Stimulated activated naive CD8-positive, alpha-beta T cell treated with anti-CD3 and anti-CD28 coated beads, Interleukin-15, amount 100 ng/mL, for 72 hours (primary cell): ENCODE measurements at regions not wholly inside any gene's neighbourhood (a gene's known extent, or its start where the extent isn't known, plus 50 kb on each side); places are given as distances from the start of the nearest gene placed in this dataset.

Experiments used
- ATAC-seq: fragments of 150-1000 bp; cut with Tn5 transposase; 2 replicates; pipeline ENCODE4 v1.10.0; 2021; ENCODE audit warnings: mild to moderate bottlenecking, moderate library complexity
- DNase-seq, 2 donors: peaks; one replicate each; pipeline ENCODE4 v3.0.0; 2021 to 2022
- H3K27ac Mint-ChIP-seq, 2 donors: one replicate each; pipeline ENCODE4 v1.8.0; 2022; ENCODE audit warnings: mild to moderate bottlenecking in 2 of 2, mixed read lengths in 2 of 2, moderate library complexity in 2 of 2
- H3K27me3 Mint-ChIP-seq: one replicate; pipeline ENCODE4 v1.8.0; 2022; ENCODE audit warnings: mixed read lengths
- H3K4me1 Mint-ChIP-seq: one replicate; pipeline ENCODE4 v1.8.0; 2022; ENCODE audit warnings: mild to moderate bottlenecking, mixed read lengths
- H3K4me3 Mint-ChIP-seq, 2 donors: one replicate each; pipeline ENCODE4 v1.8.0; 2022; ENCODE audit warnings: mild to moderate bottlenecking in 2 of 2, mixed read lengths in 2 of 2, moderate library complexity in 1 of 2
- H3K9me3 Mint-ChIP-seq, 2 donors: one replicate each; pipeline ENCODE4 v1.8.0; 2022; ENCODE audit warnings: mixed read lengths in 2 of 2

DNA sequence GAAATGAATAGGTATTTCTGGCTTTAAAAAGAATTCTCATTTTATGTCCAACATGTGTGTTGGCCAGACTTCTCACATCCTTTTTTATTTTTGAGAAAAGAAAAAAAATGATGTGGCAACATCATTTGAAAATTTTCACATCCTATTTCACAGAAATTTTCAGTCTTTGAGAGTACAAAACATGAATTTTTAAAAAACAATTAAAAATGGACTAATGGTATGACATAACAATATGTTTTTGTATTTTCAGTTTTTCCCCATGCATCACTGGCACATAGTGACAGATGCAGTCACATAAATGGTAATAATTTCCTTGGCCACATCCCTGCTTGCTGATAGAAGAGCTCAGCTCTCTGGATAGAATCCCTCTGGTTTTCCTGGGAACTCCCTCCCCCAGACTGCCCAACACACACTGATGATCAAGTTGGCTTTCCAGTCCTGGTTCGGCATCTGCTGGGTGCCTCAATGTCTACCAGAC is 188.5 kb upstream of the AGR3 start:
- peaks cover 0 to 5% of the 10 kb centered on the region in 2 donors for H3K9me3 Mint-ChIP-seq

DNA sequence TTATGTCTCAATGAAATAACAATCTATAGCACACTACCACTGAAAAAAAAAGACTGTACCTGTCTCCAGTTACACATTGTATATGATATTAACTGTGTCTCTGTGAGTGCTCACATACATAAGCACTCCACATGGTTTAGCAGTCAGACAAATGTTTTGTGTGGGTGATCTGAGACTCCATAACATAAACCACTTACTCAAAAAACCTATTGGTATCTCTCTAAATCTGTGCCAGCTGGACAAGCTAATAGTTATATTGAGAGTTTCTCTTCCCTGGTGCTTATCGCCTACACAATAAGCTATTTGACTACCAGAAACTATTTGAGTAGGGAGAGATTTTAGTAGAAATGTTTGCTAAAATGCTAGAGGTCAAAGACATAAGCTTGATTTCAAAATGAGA is 190.1 kb upstream of the AGR3 start:
- Mint-ChIP-seq H3K4me3 (no peak overlapping the region), H3K4me1 (no peaks in the 10 kb centered on the region), H3K9me3 (peaks cover 0 to 5% of the 10 kb centered on the region in 2 donors), H3K27me3 (no peaks in the 10 kb centered on the region), H3K27ac (no peak overlapping the region)
- ATAC-seq (no peak), DNase-seq (no peak)

More for the DNA sequence above, 188.5 kb upstream of the AGR3 start:
- no peak overlapping the region for H3K27ac Mint-ChIP-seq
- no peak for ATAC-seq
- no peaks in the 10 kb centered on the region for H3K27me3 Mint-ChIP-seq
- DNase-seq = no peak
- H3K4me3 Mint-ChIP-seq = no peak overlapping the region
- no peaks in the 10 kb centered on the region for H3K4me1 Mint-ChIP-seq

DNA sequence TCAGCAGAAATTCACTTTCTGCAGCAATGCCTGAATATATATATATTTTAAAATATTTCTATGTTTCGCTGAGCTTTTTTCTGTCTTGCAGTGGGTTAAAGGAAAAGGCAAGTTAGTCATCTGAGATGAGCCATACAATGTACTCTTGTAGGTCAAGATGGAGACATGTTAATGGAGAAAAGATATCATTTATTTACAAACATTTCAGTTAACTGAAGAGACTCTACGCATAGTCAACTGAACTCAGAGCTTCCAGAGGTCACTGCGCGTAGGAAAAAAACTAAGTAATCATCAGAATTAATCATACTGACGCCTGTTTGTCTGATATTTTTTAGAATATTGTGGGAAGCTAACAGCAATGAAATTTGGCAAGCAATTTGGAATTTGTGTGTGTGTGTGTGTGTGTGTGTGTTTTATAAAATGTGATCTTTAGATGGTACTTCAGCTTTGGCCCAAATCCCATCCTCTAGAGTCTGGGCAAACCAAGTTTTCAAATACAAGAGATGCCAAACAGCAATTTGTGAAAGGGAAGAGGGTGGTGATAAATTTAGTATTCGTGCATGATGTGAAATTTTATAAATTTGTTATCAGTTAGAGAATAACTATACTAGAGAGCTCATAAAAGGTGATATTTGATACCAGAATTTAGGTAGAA is 193.9 kb upstream of the AGR3 start:
- no peak for ATAC-seq
- H3K9me3 Mint-ChIP-seq = peaks cover 0 to 5% of the 10 kb centered on the region in 2 donors
- no peak for DNase-seq
- H3K4me1 Mint-ChIP-seq = no peaks in the 10 kb centered on the region
- H3K4me3 Mint-ChIP-seq = no peak overlapping the region
- H3K27ac Mint-ChIP-seq = no peak overlapping the region
- no peaks in the 10 kb centered on the region for H3K27me3 Mint-ChIP-seq

DNA sequence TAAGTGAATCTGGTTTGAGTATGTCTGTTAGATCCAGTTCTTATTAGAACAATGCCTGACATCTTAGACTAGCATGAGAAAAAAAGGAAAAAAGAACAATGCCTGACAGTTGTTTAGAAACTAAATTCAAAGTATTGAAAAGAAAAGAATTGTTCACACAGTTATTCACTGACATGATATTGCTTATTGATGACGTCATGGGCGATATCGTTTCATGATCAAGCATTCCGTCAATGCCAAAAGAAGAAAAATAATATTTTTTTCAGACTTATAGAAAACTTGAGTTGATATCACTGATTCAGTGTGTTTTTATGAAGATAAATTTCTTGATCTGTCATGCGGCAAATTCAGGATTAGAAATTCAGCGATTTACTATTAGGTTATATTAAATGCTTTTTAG is 196.5 kb upstream of the AGR3 start:
- H3K4me3 Mint-ChIP-seq = no peak overlapping the region

GRCh38 chr7:17083392-17084165 is 201.8 kb upstream of the AGR3 start:
- ATAC-seq (no peak), DNase-seq (no peak)
- H3K9me3 Mint-ChIP-seq = peaks cover 0 to 6% of the 10 kb centered on the region in 2 donors
- no peaks in the 10 kb centered on the region for H3K4me1 Mint-ChIP-seq
- H3K27ac Mint-ChIP-seq = no peak overlapping the region
- peaks cover 6% of the 10 kb centered on the region for H3K27me3 Mint-ChIP-seq
- H3K4me3 Mint-ChIP-seq = no peak overlapping the region

More for the DNA sequence above, 196.5 kb upstream of the AGR3 start:
- Mint-ChIP-seq H3K9me3 (peaks cover 0 to 5% of the 10 kb centered on the region in 2 donors), H3K4me1 (no peaks in the 10 kb centered on the region), H3K27ac (no peak overlapping the region), H3K27me3 (no peaks in the 10 kb centered on the region)
- ATAC-seq = no peak
- DNase-seq = no peak

- H3K9me3 Mint-ChIP-seq = peaks cover 0 to 6% of the 10 kb centered on the region in 2 donors
- H3K27ac Mint-ChIP-seq = no peak overlapping the region
- H3K4me3 Mint-ChIP-seq = no peak overlapping the region
- DNase-seq (no peak), ATAC-seq (no peak)
- H3K4me1 Mint-ChIP-seq = no peaks in the 10 kb centered on the region
- H3K27me3 Mint-ChIP-seq = peaks cover 6% of the 10 kb centered on the region
Observed at GRCh38 chr7:17084166-17084475, 202.3 kb upstream of the AGR3 start.

GRCh38 chr7:17085186-17085585 is 203.4 kb upstream of the AGR3 start:
- no peak for ATAC-seq
- no peaks in the 10 kb centered on the region for H3K4me1 Mint-ChIP-seq
- H3K4me3 Mint-ChIP-seq = no peak overlapping the region
- peaks cover 6% of the 10 kb centered on the region for H3K27me3 Mint-ChIP-seq
- DNase-seq = no peak
- peaks cover 0 to 6% of the 10 kb centered on the region in 2 donors for H3K9me3 Mint-ChIP-seq
- H3K27ac Mint-ChIP-seq = no peak overlapping the region

- H3K27ac Mint-ChIP-seq = no peak overlapping the region
- H3K4me1 Mint-ChIP-seq = no peaks in the 10 kb centered on the region
- ATAC-seq (no peak), DNase-seq (no peak)
- peaks cover 6% of the 10 kb centered on the region for H3K27me3 Mint-ChIP-seq
- peaks cover 0 to 6% of the 10 kb centered on the region in 2 donors for H3K9me3 Mint-ChIP-seq
- no peak overlapping the region for H3K4me3 Mint-ChIP-seq
Observed at GRCh38 chr7:17086403-17086802, 204.6 kb upstream of the AGR3 start.

DNA sequence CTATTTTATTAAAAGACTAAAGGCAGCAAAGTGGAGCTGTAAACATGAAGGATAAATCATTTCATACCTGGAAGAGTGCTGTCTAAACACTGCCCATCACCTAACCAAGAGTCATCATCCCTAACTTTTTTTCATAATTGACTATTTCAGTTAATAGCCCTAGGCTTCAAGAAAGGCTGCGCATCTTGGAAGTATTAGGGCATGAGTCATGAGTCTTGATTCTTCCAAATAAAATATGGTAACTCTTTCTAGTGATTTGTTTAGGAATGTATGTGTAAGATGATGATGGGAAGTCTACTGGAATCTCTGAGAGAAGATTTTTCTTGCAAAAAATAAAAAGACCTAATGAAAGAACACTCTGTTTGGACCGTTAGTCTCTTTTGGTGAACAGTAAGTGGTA is 207.7 kb upstream of the AHR start:
- Mint-ChIP-seq H3K4me1 (no peaks in the 10 kb centered on the region), H3K27ac (no peak overlapping the region), H3K27me3 (no peaks in the 10 kb centered on the region), H3K9me3 (peaks cover 0 to 4% of the 10 kb centered on the region in 2 donors), H3K4me3 (no peak overlapping the region)
- no peak for DNase-seq
- no peak for ATAC-seq

GRCh38 chr7:17093461-17093860 is 205.0 kb upstream of the AHR start:
- no peaks in the 10 kb centered on the region for H3K27me3 Mint-ChIP-seq
- no peaks in the 10 kb centered on the region for H3K9me3 Mint-ChIP-seq
- no peak overlapping the region for H3K27ac Mint-ChIP-seq
- ATAC-seq = no peak
- DNase-seq = no peak
- H3K4me3 Mint-ChIP-seq = no peak overlapping the region
- H3K4me1 Mint-ChIP-seq = peaks cover 13% of the 10 kb centered on the region

GRCh38 chr7:17094963-17095574 is 203.4 kb upstream of the AHR start:
- Mint-ChIP-seq H3K27ac (no peak overlapping the region), H3K4me1 (peaks cover 13% of the 10 kb centered on the region), H3K9me3 (no peaks in the 10 kb centered on the region), H3K4me3 (no peak overlapping the region), H3K27me3 (no peaks in the 10 kb centered on the region)
- ATAC-seq (no peak), DNase-seq (no peak)

GRCh38 chr7:17095931-17096330 is 202.5 kb upstream of the AHR start:
- DNase-seq (no peak), ATAC-seq (no peak)
- Mint-ChIP-seq H3K27me3 (no peaks in the 10 kb centered on the region), H3K9me3 (no peaks in the 10 kb centered on the region), H3K27ac (no peak overlapping the region), H3K4me3 (no peak overlapping the region), H3K4me1 (peaks cover 13% of the 10 kb centered on the region)

DNA sequence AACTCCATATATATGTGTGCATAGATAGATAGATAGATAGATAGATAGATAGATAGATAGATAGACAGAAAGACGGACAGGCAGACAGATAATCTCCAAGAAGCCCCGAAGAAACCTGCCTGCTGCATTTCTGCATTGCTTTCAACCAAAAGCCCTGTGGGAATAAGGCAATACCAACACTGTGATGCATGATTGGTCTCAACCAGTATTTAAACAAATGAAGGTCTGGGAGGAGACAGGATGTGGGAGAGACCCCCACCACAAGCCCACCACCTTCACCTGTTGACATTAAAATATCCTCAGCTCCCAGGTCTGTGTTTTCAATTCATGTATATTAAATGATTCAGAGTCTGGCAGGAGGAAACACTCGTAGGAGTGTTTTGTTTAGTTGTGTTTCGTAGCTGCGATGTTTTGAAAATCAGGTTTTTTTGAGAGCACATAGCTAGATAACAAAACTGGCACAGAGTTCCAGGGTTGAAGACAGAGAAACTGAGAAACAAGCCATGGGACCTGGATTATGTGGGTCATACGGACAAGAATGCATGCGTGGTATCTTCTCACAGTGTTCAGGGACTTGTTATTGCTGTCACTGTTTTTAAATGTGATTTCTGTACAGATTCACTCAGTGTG is 200.7 kb upstream of the AHR start:
- H3K4me1 Mint-ChIP-seq = peaks cover 13% of the 10 kb centered on the region
- DNase-seq = no peak
- H3K27me3 Mint-ChIP-seq = no peaks in the 10 kb centered on the region
- no peaks in the 10 kb centered on the region for H3K9me3 Mint-ChIP-seq
- H3K4me3 Mint-ChIP-seq = no peak overlapping the region
- no peak for ATAC-seq
- peak overlapping the region in 1 of 2 donors; percentile 88 for H3K27ac Mint-ChIP-seq

DNA sequence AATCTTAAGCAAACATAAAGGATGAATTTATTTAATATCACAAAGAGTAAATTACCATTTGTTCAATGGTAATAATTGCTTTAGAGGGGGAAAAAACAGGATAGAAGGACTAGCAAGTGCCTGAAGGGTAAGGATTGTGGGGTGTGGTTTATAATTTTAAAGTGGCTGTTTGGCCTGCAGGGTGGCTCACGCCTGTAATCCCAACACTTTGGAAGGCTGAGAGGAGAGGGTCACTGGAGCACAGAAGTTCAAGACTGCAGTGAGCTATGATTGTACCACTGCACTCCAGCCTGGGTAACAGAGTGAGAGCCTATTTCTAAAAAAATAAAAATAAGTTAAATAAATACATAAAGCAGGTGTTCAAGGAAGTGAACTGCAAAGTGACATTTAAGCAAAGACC is 199.9 kb upstream of the AHR start:
- Mint-ChIP-seq H3K27ac (no peak overlapping the region), H3K27me3 (no peaks in the 10 kb centered on the region), H3K9me3 (no peaks in the 10 kb centered on the region), H3K4me1 (peaks cover 13% of the 10 kb centered on the region), H3K4me3 (no peak overlapping the region)
- DNase-seq = no peak
- no peak for ATAC-seq

- no peak overlapping the region for H3K27ac Mint-ChIP-seq
- ATAC-seq = no peak
Observed at GRCh38 chr7:17099083-17099973, 199.1 kb upstream of the AHR start.

More at GRCh38 chr7:17099083-17099973, 199.1 kb upstream of the AHR start:
- no peak for DNase-seq
- Mint-ChIP-seq H3K27me3 (no peaks in the 10 kb centered on the region), H3K4me1 (peaks cover 13% of the 10 kb centered on the region), H3K4me3 (no peak overlapping the region), H3K9me3 (no peaks in the 10 kb centered on the region)
